Naive B cell (primary cell): ENCODE measurements at regions not wholly inside any gene's neighbourhood (a gene's known extent, or its start where the extent isn't known, plus 50 kb on each side); places are given as distances from the start of the nearest gene placed in this dataset.
A peak's percentile ranks its signal among the peaks of the same experiment; 100 is the strongest.

Experiments used
- ATAC-seq, 2 donors: fragments of 150-1000 bp; cut with Tn5 transposase; 2 replicates each; pipeline ENCODE4 v1.10.0; 2021; ENCODE audit warnings: low read depth in 2 of 2, mild to moderate bottlenecking in 2 of 2, moderate library complexity in 2 of 2
- DNase-seq: peaks from one replicate; pipeline ENCODE4 v3.0.0; 2022
- H3K27ac Mint-ChIP-seq, 6 donors: one replicate each; pipeline ENCODE4 v1.8.0; 2020 to 2022; ENCODE audit warnings: mild to moderate bottlenecking in 6 of 6, mixed read lengths in 6 of 6, moderate library complexity in 5 of 6, inconsistent platforms in 2 of 6
- H3K27me3 Mint-ChIP-seq, 3 donors: one replicate each; pipeline ENCODE4 v1.8.0; 2021 to 2022; ENCODE audit warnings: mixed read lengths in 3 of 3, mild to moderate bottlenecking in 1 of 3
- H3K36me3 Mint-ChIP-seq, 2 donors: one replicate each; pipeline ENCODE4 v1.8.0; 2020 to 2022; ENCODE audit warnings: mixed read lengths in 2 of 2, inconsistent platforms in 1 of 2, mild to moderate bottlenecking in 1 of 2
- H3K4me1 Mint-ChIP-seq, 3 donors: one replicate each; pipeline ENCODE4 v1.8.0; 2020 to 2022; ENCODE audit warnings: mixed read lengths in 3 of 3, inconsistent platforms in 1 of 3, mild to moderate bottlenecking in 1 of 3, moderate library complexity in 1 of 3
- H3K4me3 Mint-ChIP-seq, 8 donors: one replicate each; pipeline ENCODE4 v1.8.0; 2020 to 2022; ENCODE audit warnings: mild to moderate bottlenecking in 8 of 8, mixed read lengths in 8 of 8, moderate library complexity in 8 of 8, inconsistent platforms in 2 of 8
- H3K9me3 Mint-ChIP-seq, 7 donors: one replicate each; pipeline ENCODE4 v1.8.0; 2020 to 2022; ENCODE audit warnings: mixed read lengths in 7 of 7, mild to moderate bottlenecking in 5 of 7, inconsistent platforms in 2 of 7, moderate library complexity in 1 of 7

GRCh38 chr20:48175261-48175660 is 390.0 kb upstream of the SULF2 start:
- peaks cover 0 to 17% (median 7%) of the 10 kb centered on the region in 7 donors for H3K9me3 Mint-ChIP-seq
- no peaks in the 10 kb centered on the region for H3K4me1 Mint-ChIP-seq
- DNase-seq (no peak), ATAC-seq (no peak)
- no peak overlapping the region for H3K4me3 Mint-ChIP-seq
- no peak overlapping the region for H3K27ac Mint-ChIP-seq
- H3K27me3 Mint-ChIP-seq, result peaks cover 15 to 56% (median 33%) of the 10 kb centered on the region in 3 donors
- H3K36me3 Mint-ChIP-seq, result peaks cover 0 to 8% of the 10 kb centered on the region in 2 donors

GRCh38 chr20:48172357-48172702 is 387.0 kb upstream of the SULF2 start:
- Mint-ChIP-seq H3K4me3 (no peak overlapping the region), H3K27me3 (peaks cover 20 to 48% (median 29%) of the 10 kb centered on the region in 3 donors), H3K27ac (peak overlapping the region in 1 of 6 donors; percentile 79), H3K9me3 (peaks cover 0 to 8% (median 3%) of the 10 kb centered on the region in 7 donors), H3K36me3 (no peaks in the 10 kb centered on the region), H3K4me1 (no peaks in the 10 kb centered on the region)
- DNase-seq, result no peak
- ATAC-seq, result no peak

GRCh38 chr20:48171626-48172356 is 386.5 kb upstream of the SULF2 start:
- no peaks in the 10 kb centered on the region for H3K36me3 Mint-ChIP-seq
- H3K9me3 Mint-ChIP-seq, result peaks cover 0 to 8% (median 3%) of the 10 kb centered on the region in 7 donors
- DNase-seq (no peak), ATAC-seq (no peak)
- no peak overlapping the region for H3K27ac Mint-ChIP-seq
- no peak overlapping the region for H3K4me3 Mint-ChIP-seq
- no peaks in the 10 kb centered on the region for H3K4me1 Mint-ChIP-seq
- peaks cover 15 to 45% (median 26%) of the 10 kb centered on the region in 3 donors for H3K27me3 Mint-ChIP-seq

DNA sequence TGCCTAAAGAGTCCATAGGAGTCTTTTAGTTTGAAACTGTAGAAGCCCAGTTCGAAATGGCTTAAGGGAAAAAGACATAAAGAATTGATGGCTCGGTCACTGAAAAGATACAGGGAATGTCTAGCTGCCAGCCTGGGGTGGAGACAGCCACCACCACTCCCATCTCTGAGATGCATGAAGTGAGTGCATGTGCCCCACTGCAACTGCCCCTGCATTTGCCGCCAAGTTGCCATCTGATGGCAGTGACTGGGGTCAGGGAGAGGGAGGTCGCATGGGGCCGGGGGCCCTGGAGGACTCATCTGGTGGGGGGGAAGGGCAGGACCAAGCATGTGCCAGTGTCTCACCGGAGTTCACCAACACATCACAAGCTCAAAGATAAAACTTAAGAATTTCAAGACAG is 385.8 kb upstream of the SULF2 start:
- H3K9me3 Mint-ChIP-seq, result peaks cover 0 to 8% (median 3%) of the 10 kb centered on the region in 7 donors
- no peaks in the 10 kb centered on the region for H3K36me3 Mint-ChIP-seq
- no peak overlapping the region for H3K4me3 Mint-ChIP-seq
- H3K27me3 Mint-ChIP-seq, result peaks cover 15 to 43% (median 26%) of the 10 kb centered on the region in 3 donors
- ATAC-seq (no peak), DNase-seq (no peak)
- peak overlapping the region in 1 of 6 donors; percentile 17 for H3K27ac Mint-ChIP-seq
- H3K4me1 Mint-ChIP-seq, result no peaks in the 10 kb centered on the region

DNA sequence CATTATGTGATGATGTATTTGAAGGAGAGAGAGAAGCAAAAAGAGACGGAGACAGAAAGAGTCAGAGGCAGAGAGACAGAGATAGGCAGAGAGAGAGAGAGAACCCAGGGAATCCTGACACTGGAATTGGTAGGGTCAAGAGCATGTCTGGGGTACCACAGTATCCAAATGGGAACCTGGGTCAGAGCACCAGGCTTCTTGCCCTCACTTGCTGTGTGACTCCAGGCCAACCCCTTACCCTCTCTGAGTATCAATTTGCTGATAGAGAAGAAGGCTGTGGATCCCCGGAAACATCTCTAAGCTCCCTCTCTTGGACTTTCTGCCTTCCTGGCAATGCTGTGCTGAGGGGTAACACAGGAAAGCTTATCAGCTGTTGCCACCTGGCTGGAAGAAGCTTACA is 385.3 kb upstream of the SULF2 start:
- Mint-ChIP-seq H3K27me3 (peaks cover 15 to 45% (median 26%) of the 10 kb centered on the region in 3 donors), H3K36me3 (no peaks in the 10 kb centered on the region), H3K27ac (peak overlapping the region in 3 of 6 donors; percentile 0 to 17 (median 1)), H3K9me3 (peaks cover 0 to 8% (median 3%) of the 10 kb centered on the region in 7 donors), H3K4me1 (no peaks in the 10 kb centered on the region), H3K4me3 (no peak overlapping the region)
- no peak for ATAC-seq
- no peak for DNase-seq

- ATAC-seq (no peak), DNase-seq (no peak)
- Mint-ChIP-seq H3K4me3 (no peak overlapping the region), H3K36me3 (no peaks in the 10 kb centered on the region), H3K4me1 (peaks cover 0 to 4% (median 0%) of the 10 kb centered on the region in 3 donors), H3K27ac (no peak overlapping the region), H3K27me3 (peaks cover 15 to 54% (median 35%) of the 10 kb centered on the region in 3 donors), H3K9me3 (peaks cover 0 to 8% (median 3%) of the 10 kb centered on the region in 7 donors)
Observed at GRCh38 chr20:48169650-48170225, 384.5 kb upstream of the SULF2 start.

GRCh38 chr20:48166082-48166835 is 381.0 kb upstream of the SULF2 start:
- Mint-ChIP-seq H3K4me1 (peaks cover 0 to 4% (median 0%) of the 10 kb centered on the region in 3 donors), H3K36me3 (no peaks in the 10 kb centered on the region), H3K27me3 (peaks cover 22 to 44% (median 32%) of the 10 kb centered on the region in 3 donors), H3K4me3 (no peak overlapping the region), H3K9me3 (no peaks in the 10 kb centered on the region), H3K27ac (peak overlapping the region in 1 of 6 donors; percentile 19)
- DNase-seq (no peak), ATAC-seq (no peak)

- H3K36me3 Mint-ChIP-seq, result no peaks in the 10 kb centered on the region
- H3K27ac Mint-ChIP-seq, result no peak overlapping the region
- H3K4me1 Mint-ChIP-seq, result peaks cover 0 to 4% (median 0%) of the 10 kb centered on the region in 3 donors
- H3K4me3 Mint-ChIP-seq, result no peak overlapping the region
- no peak for DNase-seq
- H3K9me3 Mint-ChIP-seq, result peaks cover 0 to 2% (median 0%) of the 10 kb centered on the region in 7 donors
- H3K27me3 Mint-ChIP-seq, result peaks cover 18 to 43% (median 40%) of the 10 kb centered on the region in 3 donors
- no peak for ATAC-seq
Observed at GRCh38 chr20:48165401-48165685, 380.1 kb upstream of the SULF2 start.

DNA sequence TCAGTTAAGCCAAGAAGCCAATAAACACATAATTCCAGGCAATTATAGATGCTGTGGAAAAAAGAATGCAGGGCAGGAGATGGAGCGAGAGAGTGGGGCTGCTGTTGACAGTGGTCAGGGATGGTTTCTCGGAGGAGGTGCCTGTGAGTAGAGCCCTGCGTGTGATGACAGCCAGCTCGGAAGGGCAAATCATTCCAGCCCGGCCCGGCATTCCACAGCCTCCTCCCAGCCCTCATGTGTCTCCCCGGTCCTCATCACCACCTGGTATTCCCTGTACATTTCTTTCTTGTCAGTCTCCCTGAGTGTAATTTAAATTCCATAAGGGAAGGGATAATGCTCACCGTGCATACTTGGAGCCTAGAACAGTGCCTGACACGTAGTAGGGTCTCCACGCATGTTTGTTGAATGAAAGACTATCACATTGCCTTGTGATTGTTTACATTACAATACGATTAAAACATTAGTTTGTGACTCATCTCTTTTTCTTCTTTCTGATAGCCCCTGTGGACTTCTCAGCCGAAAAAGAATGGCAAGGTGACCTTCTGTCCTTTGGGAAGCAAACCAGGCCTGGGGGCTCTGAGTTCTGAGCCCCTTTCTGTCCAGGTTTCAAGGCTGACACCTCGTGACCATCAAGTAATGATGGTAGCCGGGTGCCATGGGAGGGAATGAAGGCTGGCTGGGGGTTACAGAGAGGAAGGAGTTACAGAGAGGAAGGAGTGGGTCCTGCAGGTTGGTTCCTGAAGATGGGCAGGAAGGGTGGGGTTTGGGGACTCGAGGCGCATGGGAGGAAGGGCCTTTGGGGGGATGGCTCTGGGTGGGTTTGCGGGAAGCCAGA is 379.5 kb upstream of the SULF2 start:
- Mint-ChIP-seq H3K27ac (peak overlapping the region in 1 of 6 donors; percentile 78), H3K4me3 (no peak overlapping the region), H3K4me1 (peaks cover 0 to 4% (median 0%) of the 10 kb centered on the region in 3 donors), H3K36me3 (no peaks in the 10 kb centered on the region), H3K9me3 (peaks cover 0 to 2% (median 0%) of the 10 kb centered on the region in 7 donors), H3K27me3 (peaks cover 16 to 37% (median 37%) of the 10 kb centered on the region in 3 donors)
- DNase-seq (no peak), ATAC-seq (no peak)

DNA sequence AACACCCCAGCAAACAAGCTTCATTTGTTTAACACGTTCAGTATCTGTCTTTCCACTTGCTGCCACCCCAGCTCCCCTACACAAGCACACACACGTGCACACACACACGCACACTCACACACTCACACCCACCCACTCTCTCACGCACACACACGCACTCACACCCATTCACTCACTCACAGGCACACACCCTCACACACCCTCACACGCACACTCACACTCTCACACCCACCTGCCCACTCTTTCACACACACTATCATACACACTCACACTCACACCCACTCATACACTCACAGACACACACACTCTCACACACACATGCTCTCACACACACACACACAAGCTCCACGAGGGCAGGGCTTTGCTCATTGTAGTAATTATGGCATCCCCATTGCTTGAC is 378.8 kb upstream of the SULF2 start:
- H3K36me3 Mint-ChIP-seq, result no peaks in the 10 kb centered on the region
- peaks cover 0 to 4% (median 0%) of the 10 kb centered on the region in 3 donors for H3K4me1 Mint-ChIP-seq
- DNase-seq, result no peak
- no peak overlapping the region for H3K4me3 Mint-ChIP-seq
- peaks cover 0 to 2% (median 0%) of the 10 kb centered on the region in 7 donors for H3K9me3 Mint-ChIP-seq
- H3K27ac Mint-ChIP-seq, result peak overlapping the region in 2 of 6 donors; percentile 1 to 3
- H3K27me3 Mint-ChIP-seq, result peaks cover 12 to 40% (median 39%) of the 10 kb centered on the region in 3 donors
- no peak for ATAC-seq

- Mint-ChIP-seq H3K9me3 (peaks cover 0 to 2% (median 0%) of the 10 kb centered on the region in 7 donors), H3K27me3 (peaks cover 12 to 40% (median 39%) of the 10 kb centered on the region in 3 donors), H3K4me3 (no peak overlapping the region), H3K27ac (no peak overlapping the region), H3K36me3 (no peaks in the 10 kb centered on the region), H3K4me1 (peaks cover 0 to 4% (median 0%) of the 10 kb centered on the region in 3 donors)
- ATAC-seq (no peak), DNase-seq (no peak)
Observed at GRCh38 chr20:48163505-48163904, 378.2 kb upstream of the SULF2 start.

DNA sequence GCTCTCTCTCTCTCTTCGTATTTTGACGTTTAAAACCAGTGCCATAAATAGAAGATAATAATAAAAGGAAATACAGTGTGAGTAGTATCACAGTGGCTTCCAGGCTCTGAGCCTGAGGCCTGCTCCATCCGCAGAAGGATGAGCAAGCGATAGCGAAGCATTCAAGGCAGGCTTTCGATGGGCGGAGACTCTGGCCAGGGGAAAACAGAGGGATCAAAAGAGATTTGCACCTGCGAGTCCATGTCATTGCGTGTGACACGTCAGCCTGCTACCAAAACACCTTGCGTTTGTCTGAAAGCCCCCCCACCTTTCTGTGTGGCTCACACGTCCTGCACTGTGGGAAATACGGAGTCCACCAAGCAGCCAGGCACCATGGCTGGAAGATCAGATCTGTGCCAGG is 377.3 kb upstream of the SULF2 start:
- ATAC-seq (no peak), DNase-seq (no peak)
- Mint-ChIP-seq H3K36me3 (no peaks in the 10 kb centered on the region), H3K27me3 (peaks cover 12 to 48% (median 45%) of the 10 kb centered on the region in 3 donors), H3K4me1 (peaks cover 0 to 4% (median 0%) of the 10 kb centered on the region in 3 donors), H3K4me3 (no peak overlapping the region), H3K27ac (no peak overlapping the region), H3K9me3 (peaks cover 0 to 4% (median 3%) of the 10 kb centered on the region in 7 donors)
